RWPE1 (cell line): ENCODE measurements at regions not wholly inside any gene's neighbourhood (a gene's known extent, or its start where the extent isn't known, plus 50 kb on each side); places are given as distances from the start of the nearest gene placed in this dataset.

Source experiments
- CTCF ChIA-PET: fragments of 350-600 bp; sonication (Branson Sonifier 250); formaldehyde crosslinking; extraction: SDS; loops from one replicate; lab custom pipeline; 2021; lab: Yijun Ruan, JAX
- POLR2A ChIA-PET: fragments of 400-600 bp; formaldehyde crosslinking; extraction: SDS; loops from one replicate; lab custom pipeline; 2020; ENCODE audit warnings: antibody characterized with exemption; ENCODE audit not compliant: low non-redundant PET; lab: Yijun Ruan, JAX
- DNase-seq: peaks from one replicate; pipeline ENCODE4 v3.0.0; 2012; ENCODE audit warnings: low spot score
- H3K27ac ChIP-seq: fragments of 450-650 bp; 2 replicates; pipeline ENCODE4 v1.5.1; 2017
- TF ChIP-seq, protein P1 (sequence below): fragments of 450-650 bp; conservative IDR thresholded peaks from 2 replicates; pipeline ENCODE4 v1.5.1; 2017; ENCODE audit warnings: low read depth, mild to moderate bottlenecking

GRCh38 chr9:78811622-78812276 is 514.8 kb downstream of the PSAT1 start:
- POLR2A ChIA-PET, result no interaction called here
- H3K27ac ChIP-seq, result no peak overlapping the region
- TF ChIP-seq, protein P1, sequence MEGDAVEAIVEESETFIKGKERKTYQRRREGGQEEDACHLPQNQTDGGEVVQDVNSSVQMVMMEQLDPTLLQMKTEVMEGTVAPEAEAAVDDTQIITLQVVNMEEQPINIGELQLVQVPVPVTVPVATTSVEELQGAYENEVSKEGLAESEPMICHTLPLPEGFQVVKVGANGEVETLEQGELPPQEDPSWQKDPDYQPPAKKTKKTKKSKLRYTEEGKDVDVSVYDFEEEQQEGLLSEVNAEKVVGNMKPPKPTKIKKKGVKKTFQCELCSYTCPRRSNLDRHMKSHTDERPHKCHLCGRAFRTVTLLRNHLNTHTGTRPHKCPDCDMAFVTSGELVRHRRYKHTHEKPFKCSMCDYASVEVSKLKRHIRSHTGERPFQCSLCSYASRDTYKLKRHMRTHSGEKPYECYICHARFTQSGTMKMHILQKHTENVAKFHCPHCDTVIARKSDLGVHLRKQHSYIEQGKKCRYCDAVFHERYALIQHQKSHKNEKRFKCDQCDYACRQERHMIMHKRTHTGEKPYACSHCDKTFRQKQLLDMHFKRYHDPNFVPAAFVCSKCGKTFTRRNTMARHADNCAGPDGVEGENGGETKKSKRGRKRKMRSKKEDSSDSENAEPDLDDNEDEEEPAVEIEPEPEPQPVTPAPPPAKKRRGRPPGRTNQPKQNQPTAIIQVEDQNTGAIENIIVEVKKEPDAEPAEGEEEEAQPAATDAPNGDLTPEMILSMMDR, result no peak
- DNase-seq, result peak; percentile 63
- CTCF ChIA-PET, result interaction anchor here (0.5 to 0.7 kb wide), 4 partner anchors 17 to 402 kb away, joined by 3 to 4 read pairs (median 4); no protein-coding TSS in a partner anchor

GRCh38 chr9:78812665-78813064 is 515.7 kb downstream of the PSAT1 start:
- no peak overlapping the region for H3K27ac ChIP-seq
- TF ChIP-seq, protein P1, result no peak
- ChIA-PET POLR2A (no interaction called here), CTCF (no interaction called here)
- no peak for DNase-seq

GRCh38 chr9:78813602-78814180 is 516.8 kb downstream of the PSAT1 start:
- no peak overlapping the region for H3K27ac ChIP-seq
- TF ChIP-seq, protein P1, result no peak
- ChIA-PET CTCF (interaction anchor here (0.6 kb wide), 1 partner anchor 274 kb away, joined by 9 read pairs; no protein-coding TSS in a partner anchor), POLR2A (no interaction called here)
- DNase-seq, result no peak

GRCh38 chr9:78821126-78821822 is 524.3 kb downstream of the PSAT1 start:
- no peak overlapping the region for H3K27ac ChIP-seq
- TF ChIP-seq, protein P1, result peak; percentile 92
- ChIA-PET CTCF (interaction anchor here (0.8 to 1.5 kb wide), 4 partner anchors 68 to 308 kb away, joined by 3 to 4 read pairs (median 3); no protein-coding TSS in a partner anchor), POLR2A (no interaction called here)
- peak; percentile 61 for DNase-seq

- TF ChIP-seq, protein P1, result no peak
- CTCF ChIA-PET, result no interaction called here
- DNase-seq, result no peak
- POLR2A ChIA-PET, result no interaction called here
- no peak overlapping the region for H3K27ac ChIP-seq
Observed at GRCh38 chr9:78826527-78826926, 529.6 kb downstream of the PSAT1 start.

DNA sequence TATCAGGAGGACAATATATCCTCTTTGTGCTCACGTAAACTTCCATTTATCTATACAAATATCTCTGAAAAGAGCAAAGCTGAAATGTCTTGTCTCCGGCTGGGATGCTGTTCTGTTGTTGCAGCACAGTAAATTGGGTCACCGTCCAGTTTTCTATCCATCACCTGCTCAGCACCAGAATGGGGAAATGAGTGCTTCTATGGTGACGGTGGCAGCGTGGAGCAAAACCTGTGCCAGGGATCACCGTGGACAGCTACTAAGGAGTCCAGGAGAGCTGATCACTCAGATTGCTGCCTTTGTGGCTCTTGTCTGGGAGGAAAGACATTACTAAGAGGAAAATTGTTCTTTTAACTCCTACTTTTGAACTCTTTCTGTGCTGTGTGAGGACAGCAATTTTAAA is 531.6 kb downstream of the PSAT1 start:
- CTCF ChIA-PET, result interaction anchor here (0.7 kb wide), 1 partner anchor 16 kb away, joined by 4 read pairs; no protein-coding TSS in a partner anchor

More for the DNA sequence above, 531.6 kb downstream of the PSAT1 start:
- TF ChIP-seq, protein P1, result no peak
- no peak overlapping the region for H3K27ac ChIP-seq
- POLR2A ChIA-PET, result no interaction called here
- DNase-seq, result no peak
